ENCODE measurements at regions not wholly inside any gene's neighbourhood (a gene's known extent, or its start where the extent isn't known, plus 50 kb on each side); places are given as distances from the start of the nearest gene placed in this dataset.

- TF ChIP-seq ZNF219 (CRISPR knock-in tag; IDR thresholded peaks at IDR 0.05; ENCODE audit: borderline replicate concordance) (no peak), E2F4 (CRISPR knock-in tag; IDR thresholded peaks at IDR 0.05; ENCODE audit: borderline replicate concordance, low read depth) (no peak)
Observed at GRCh38 chr2:173629076-173629475, 274.4 kb downstream of the CDCA7 start.

All from WTC11 (cell line).